GM12878 (cell line): ENCODE measurements at regions not wholly inside any gene's neighbourhood (a gene's known extent, or its start where the extent isn't known, plus 50 kb on each side); places are given as distances from the start of the nearest gene placed in this dataset.

Source experiments
- ATAC-seq: fragments of 200-7000 bp; cut with Tn5 transposase; 3 replicates; pipeline ENCODE4 v1.9.1; 2020; ENCODE audit warnings: mild to moderate bottlenecking, moderate library complexity
- BruUV-seq: library from RNA; stranded (reverse); fragments of 400-500 nt; replicated peaks from 2 replicates; lab custom pipeline; 2021; lab: Mats Ljungman, UMichigan
- CTCF ChIA-PET: fragments of 300-600 bp; sonication (Branson Sonifier 250); formaldehyde crosslinking; extraction: SDS; loops from one replicate; lab custom pipeline; 2021; ENCODE audit warnings: inconsistent platforms; lab: Yijun Ruan, JAX
- POLR2A ChIA-PET: fragments of 350-600 bp; formaldehyde crosslinking; extraction: SDS; loops from one replicate; lab custom pipeline; 2021; ENCODE audit warnings: inconsistent platforms; lab: Charles Lee
- RAD21 ChIA-PET: fragments of 300-600 bp; sonication (Branson Sonifier 250); formaldehyde crosslinking; loops from one replicate; lab custom pipeline; 2023; ENCODE audit warnings: antibody characterized with exemption; ENCODE audit not compliant: unreplicated experiment; lab: Charles Lee
- SMC1A ChIA-PET: fragments of 300-600 bp; sonication (Branson Sonifier 250); formaldehyde crosslinking; loops from one replicate; lab custom pipeline; 2023; ENCODE audit not compliant: unreplicated experiment, uncharacterized antibody; lab: Charles Lee
- DNase-seq: peaks from one replicate; pipeline ENCODE4 v3.0.0-alpha.2; 2011; ENCODE audit warnings: low read depth, low spot score
- FAIRE-seq: peaks from 3 replicates; lab custom pipeline; 2011; peaks lifted over from hg19 to GRCh38; lab: Jason Lieb, UNC
- H2AFZ ChIP-seq: 2 replicates; pipeline ENCODE4 v1.6.0; 2011; ENCODE audit warnings: low read depth, low read length, control low read depth; ENCODE audit not compliant: control insufficient read depth
- H3K27ac ChIP-seq: 2 replicates; pipeline ENCODE4 v1.5.1; 2011; ENCODE audit warnings: control low read depth; ENCODE audit not compliant: control insufficient read depth, insufficient read depth
- H3K27me3 ChIP-seq, 2 experiments: replicated peaks in 1 of 2; 2 replicates each; pipeline versions ENCODE4 v1.6.0 to v1.6.1; 2011; ENCODE audit warnings: low read length in 1 of 2; ENCODE audit not compliant: control insufficient read depth in 2 of 2, insufficient read depth in 2 of 2
- H3K36me3 ChIP-seq, 2 experiments: 2 replicates each; pipeline ENCODE4 v1.5.1; 2011; ENCODE audit warnings: low read length in 1 of 2; ENCODE audit not compliant: control insufficient read depth in 2 of 2, insufficient read depth in 2 of 2
- H3K4me1 ChIP-seq: 2 replicates; pipeline ENCODE4 v1.6.1; 2011; ENCODE audit warnings: mild to moderate bottlenecking, low read length, moderate library complexity, mixed read lengths; ENCODE audit not compliant: control insufficient read depth, insufficient read depth
- H3K4me2 ChIP-seq: 2 replicates; pipeline ENCODE4 v1.6.0; 2011; ENCODE audit warnings: control low read depth; ENCODE audit not compliant: control insufficient read depth, insufficient read depth
- H3K4me3 ChIP-seq: fragments of 200-600 bp; sonication (generic); 2 replicates; pipeline ENCODE4 v1.5.1; 2016
- H3K79me2 ChIP-seq: 2 replicates; pipeline ENCODE4 v1.6.0; 2011; ENCODE audit warnings: low read length; ENCODE audit not compliant: control insufficient read depth, insufficient read depth
- H3K9ac ChIP-seq: 2 replicates; pipeline ENCODE4 v1.8.0; 2011; ENCODE audit warnings: low read length, control low read depth, mixed read lengths; ENCODE audit not compliant: control insufficient read depth, insufficient read depth
- H3K9me3 ChIP-seq: replicated peaks from 3 replicates; pipeline ENCODE4 v1.5.1; 2011; ENCODE audit warnings: mild to moderate bottlenecking, low read length; ENCODE audit not compliant: control insufficient read depth, insufficient read depth
- H4K20me1 ChIP-seq: 2 replicates; pipeline ENCODE4 v1.6.0; 2011; ENCODE audit not compliant: control insufficient read depth, insufficient read depth
- CREB1 ChIP-seq: IDR thresholded peaks from 2 replicates; pipeline ENCODE4 v1.6.1; 2012; ENCODE audit warnings: low read depth, mild to moderate bottlenecking, inconsistent platforms
- STAT1 ChIP-seq: fragments of 450-650 bp; conservative IDR thresholded peaks from 2 replicates; pipeline ENCODE4 v1.6.1; 2014; ENCODE audit warnings: antibody characterized with exemption, mild to moderate bottlenecking
- TCF12 ChIP-seq: IDR thresholded peaks from 2 replicates; pipeline ENCODE4 v1.6.1; 2011; ENCODE audit warnings: low read depth, mild to moderate bottlenecking, low read length
- WGBS: methylation state at CpG from one replicate; pipeline ENCODE4 v1.1.6; 2016; ENCODE audit warnings: low lambda C conversion rate; ENCODE audit not compliant: insufficient replicate concordance, insufficient coverage; ENCODE audit errors: missing lambda C conversion rate; 5-methylcytosine and 5-hydroxymethylcytosine counted together
- in situ Hi-C: fragments of 300-500 bp; cut with MboI; formaldehyde crosslinking; loops from 9 replicates; pipeline ENCODE4 v1.14.3; 2018; ENCODE audit warnings: mixed read lengths
- intact Hi-C: fragments of 100-400 bp; cut with micrococcal nuclease; formaldehyde crosslinking; loops from one replicate; pipeline ENCODE4 v1.14.2; 2022; ENCODE audit not compliant: unreplicated experiment
- TF ChIP-seq, protein P1 (sequence below): fragments of 450-650 bp; IDR thresholded peaks from 2 replicates; pipeline ENCODE4 v1.6.1; 2017; ENCODE audit warnings: mild to moderate bottlenecking, moderate library complexity
- TF ChIP-seq, protein P2 (sequence below): fragments of 450-650 bp; IDR thresholded peaks from 2 replicates; pipeline ENCODE4 v1.6.1; 2018; ENCODE audit warnings: borderline replicate concordance, mild to moderate bottlenecking; ENCODE audit not compliant: partially characterized antibody
- TF ChIP-seq, protein P3 (sequence below): IDR thresholded peaks from 2 replicates; pipeline ENCODE4 v1.6.1; 2011; ENCODE audit warnings: borderline replicate concordance, low read depth, mild to moderate bottlenecking, moderate library complexity, low read length; ENCODE audit not compliant: insufficient read depth, poor library complexity, severe bottlenecking
- TF ChIP-seq, protein P4 (sequence below): fragments of 150-350 bp; IDR thresholded peaks from 2 replicates; pipeline ENCODE4 v1.6.1; 2014; ENCODE audit warnings: mild to moderate bottlenecking, low read depth, low read length
- TF ChIP-seq, protein P5 (sequence below): fragments of 450-650 bp; formaldehyde crosslinking; IDR thresholded peaks from 2 replicates; pipeline ENCODE4 v1.4.0; 2020; ENCODE audit warnings: mild to moderate bottlenecking, moderate library complexity

DNA sequence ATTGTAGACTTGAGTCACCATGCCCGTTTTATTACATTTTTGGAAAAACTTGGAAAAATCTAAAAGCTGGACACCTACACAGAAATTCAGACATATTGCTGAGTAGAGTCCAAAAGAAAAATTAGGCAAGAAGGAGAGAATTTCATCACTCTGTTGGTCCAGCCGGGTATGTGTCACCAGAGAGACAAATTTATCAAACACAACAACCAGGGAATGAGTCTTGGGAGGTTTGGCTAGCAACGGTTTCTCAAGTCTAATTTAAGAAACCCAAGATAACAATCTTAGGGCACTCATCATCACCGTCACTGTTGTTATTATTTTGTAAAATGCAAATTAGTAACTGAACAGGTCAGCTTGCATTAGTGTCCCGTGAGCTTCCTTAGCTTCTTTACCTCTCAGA, 197.5 kb upstream of the C2CD4B start:
- Histone ChIP-seq H3K4me3 (no peak overlapping the region), H2AFZ (no peak overlapping the region), H3K4me2 (no peak overlapping the region), H3K4me1 (no peaks in the 10 kb centered on the region), H3K9ac (no peak overlapping the region), H3K27ac (no peak overlapping the region), H4K20me1 (no peaks in the 10 kb centered on the region; the same call in 1 of the 2 replicates), H3K79me2 (no peaks in the 10 kb centered on the region), H3K9me3 (no peaks in the 10 kb centered on the region), H3K27me3 (no peaks in the 10 kb centered on the region; a peak in 2 of 4 replicates), H3K36me3 (no peaks in the 10 kb centered on the region)
- ATAC-seq, result no peak
- in situ Hi-C loops, result no loop called here
- no peak for DNase-seq
- POLR2A ChIA-PET, result no interaction called here
- intact Hi-C loops, result no loop called here
- CTCF ChIA-PET, result no interaction called here
- FAIRE-seq, result no peak
- no TSS peak for BruUV-seq
- SMC1A ChIA-PET, result no interaction called here
- 2% methylated on average over 5 of the region's 5 CpGs for WGBS
- RAD21 ChIA-PET, result no interaction called here
- TF ChIP-seq, protein P1, sequence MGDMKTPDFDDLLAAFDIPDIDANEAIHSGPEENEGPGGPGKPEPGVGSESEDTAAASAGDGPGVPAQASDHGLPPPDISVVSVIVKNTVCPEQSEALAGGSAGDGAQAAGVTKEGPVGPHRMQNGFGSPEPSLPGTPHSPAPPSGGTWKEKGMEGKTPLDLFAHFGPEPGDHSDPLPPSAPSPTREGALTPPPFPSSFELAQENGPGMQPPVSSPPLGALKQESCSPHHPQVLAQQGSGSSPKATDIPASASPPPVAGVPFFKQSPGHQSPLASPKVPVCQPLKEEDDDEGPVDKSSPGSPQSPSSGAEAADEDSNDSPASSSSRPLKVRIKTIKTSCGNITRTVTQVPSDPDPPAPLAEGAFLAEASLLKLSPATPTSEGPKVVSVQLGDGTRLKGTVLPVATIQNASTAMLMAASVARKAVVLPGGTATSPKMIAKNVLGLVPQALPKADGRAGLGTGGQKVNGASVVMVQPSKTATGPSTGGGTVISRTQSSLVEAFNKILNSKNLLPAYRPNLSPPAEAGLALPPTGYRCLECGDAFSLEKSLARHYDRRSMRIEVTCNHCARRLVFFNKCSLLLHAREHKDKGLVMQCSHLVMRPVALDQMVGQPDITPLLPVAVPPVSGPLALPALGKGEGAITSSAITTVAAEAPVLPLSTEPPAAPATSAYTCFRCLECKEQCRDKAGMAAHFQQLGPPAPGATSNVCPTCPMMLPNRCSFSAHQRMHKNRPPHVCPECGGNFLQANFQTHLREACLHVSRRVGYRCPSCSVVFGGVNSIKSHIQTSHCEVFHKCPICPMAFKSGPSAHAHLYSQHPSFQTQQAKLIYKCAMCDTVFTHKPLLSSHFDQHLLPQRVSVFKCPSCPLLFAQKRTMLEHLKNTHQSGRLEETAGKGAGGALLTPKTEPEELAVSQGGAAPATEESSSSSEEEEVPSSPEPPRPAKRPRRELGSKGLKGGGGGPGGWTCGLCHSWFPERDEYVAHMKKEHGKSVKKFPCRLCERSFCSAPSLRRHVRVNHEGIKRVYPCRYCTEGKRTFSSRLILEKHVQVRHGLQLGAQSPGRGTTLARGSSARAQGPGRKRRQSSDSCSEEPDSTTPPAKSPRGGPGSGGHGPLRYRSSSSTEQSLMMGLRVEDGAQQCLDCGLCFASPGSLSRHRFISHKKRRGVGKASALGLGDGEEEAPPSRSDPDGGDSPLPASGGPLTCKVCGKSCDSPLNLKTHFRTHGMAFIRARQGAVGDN, result no peak
- TF ChIP-seq, protein P2, sequence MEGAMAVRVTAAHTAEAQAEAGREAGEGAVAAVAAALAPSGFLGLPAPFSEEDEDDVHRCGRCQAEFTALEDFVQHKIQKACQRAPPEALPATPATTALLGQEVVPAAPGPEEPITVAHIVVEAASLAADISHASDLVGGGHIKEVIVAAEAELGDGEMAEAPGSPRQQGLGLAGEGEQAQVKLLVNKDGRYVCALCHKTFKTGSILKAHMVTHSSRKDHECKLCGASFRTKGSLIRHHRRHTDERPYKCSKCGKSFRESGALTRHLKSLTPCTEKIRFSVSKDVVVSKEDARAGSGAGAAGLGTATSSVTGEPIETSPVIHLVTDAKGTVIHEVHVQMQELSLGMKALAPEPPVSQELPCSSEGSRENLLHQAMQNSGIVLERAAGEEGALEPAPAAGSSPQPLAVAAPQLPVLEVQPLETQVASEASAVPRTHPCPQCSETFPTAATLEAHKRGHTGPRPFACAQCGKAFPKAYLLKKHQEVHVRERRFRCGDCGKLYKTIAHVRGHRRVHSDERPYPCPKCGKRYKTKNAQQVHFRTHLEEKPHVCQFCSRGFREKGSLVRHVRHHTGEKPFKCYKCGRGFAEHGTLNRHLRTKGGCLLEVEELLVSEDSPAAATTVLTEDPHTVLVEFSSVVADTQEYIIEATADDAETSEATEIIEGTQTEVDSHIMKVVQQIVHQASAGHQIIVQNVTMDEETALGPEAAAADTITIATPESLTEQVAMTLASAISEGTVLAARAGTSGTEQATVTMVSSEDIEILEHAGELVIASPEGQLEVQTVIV, result no peak
- TF ChIP-seq, protein P3, sequence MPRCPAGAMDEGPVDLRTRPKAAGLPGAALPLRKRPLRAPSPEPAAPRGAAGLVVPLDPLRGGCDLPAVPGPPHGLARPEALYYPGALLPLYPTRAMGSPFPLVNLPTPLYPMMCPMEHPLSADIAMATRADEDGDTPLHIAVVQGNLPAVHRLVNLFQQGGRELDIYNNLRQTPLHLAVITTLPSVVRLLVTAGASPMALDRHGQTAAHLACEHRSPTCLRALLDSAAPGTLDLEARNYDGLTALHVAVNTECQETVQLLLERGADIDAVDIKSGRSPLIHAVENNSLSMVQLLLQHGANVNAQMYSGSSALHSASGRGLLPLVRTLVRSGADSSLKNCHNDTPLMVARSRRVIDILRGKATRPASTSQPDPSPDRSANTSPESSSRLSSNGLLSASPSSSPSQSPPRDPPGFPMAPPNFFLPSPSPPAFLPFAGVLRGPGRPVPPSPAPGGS, result no peak
- TF ChIP-seq, protein P4, sequence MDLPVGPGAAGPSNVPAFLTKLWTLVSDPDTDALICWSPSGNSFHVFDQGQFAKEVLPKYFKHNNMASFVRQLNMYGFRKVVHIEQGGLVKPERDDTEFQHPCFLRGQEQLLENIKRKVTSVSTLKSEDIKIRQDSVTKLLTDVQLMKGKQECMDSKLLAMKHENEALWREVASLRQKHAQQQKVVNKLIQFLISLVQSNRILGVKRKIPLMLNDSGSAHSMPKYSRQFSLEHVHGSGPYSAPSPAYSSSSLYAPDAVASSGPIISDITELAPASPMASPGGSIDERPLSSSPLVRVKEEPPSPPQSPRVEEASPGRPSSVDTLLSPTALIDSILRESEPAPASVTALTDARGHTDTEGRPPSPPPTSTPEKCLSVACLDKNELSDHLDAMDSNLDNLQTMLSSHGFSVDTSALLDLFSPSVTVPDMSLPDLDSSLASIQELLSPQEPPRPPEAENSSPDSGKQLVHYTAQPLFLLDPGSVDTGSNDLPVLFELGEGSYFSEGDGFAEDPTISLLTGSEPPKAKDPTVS, result no peak
- TF ChIP-seq CREB1 (no peak), STAT1 (no peak), TCF12 (no peak)
- TF ChIP-seq, protein P5, sequence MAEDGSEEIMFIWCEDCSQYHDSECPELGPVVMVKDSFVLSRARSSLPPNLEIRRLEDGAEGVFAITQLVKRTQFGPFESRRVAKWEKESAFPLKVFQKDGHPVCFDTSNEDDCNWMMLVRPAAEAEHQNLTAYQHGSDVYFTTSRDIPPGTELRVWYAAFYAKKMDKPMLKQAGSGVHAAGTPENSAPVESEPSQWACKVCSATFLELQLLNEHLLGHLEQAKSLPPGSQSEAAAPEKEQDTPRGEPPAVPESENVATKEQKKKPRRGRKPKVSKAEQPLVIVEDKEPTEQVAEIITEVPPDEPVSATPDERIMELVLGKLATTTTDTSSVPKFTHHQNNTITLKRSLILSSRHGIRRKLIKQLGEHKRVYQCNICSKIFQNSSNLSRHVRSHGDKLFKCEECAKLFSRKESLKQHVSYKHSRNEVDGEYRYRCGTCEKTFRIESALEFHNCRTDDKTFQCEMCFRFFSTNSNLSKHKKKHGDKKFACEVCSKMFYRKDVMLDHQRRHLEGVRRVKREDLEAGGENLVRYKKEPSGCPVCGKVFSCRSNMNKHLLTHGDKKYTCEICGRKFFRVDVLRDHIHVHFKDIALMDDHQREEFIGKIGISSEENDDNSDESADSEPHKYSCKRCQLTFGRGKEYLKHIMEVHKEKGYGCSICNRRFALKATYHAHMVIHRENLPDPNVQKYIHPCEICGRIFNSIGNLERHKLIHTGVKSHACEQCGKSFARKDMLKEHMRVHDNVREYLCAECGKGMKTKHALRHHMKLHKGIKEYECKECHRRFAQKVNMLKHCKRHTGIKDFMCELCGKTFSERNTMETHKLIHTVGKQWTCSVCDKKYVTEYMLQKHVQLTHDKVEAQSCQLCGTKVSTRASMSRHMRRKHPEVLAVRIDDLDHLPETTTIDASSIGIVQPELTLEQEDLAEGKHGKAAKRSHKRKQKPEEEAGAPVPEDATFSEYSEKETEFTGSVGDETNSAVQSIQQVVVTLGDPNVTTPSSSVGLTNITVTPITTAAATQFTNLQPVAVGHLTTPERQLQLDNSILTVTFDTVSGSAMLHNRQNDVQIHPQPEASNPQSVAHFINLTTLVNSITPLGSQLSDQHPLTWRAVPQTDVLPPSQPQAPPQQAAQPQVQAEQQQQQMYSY, result no peak
